ENCODE measurements at regions not wholly inside any gene's neighbourhood (a gene's known extent, or its start where the extent isn't known, plus 50 kb on each side); places are given as distances from the start of the nearest gene placed in this dataset.

GRCh38 chr10:78214955-78215354 is 181.3 kb downstream of the RPS24 start:
- no peak for TF ChIP-seq CTCF (IDR thresholded peaks at IDR 0.05)
- no peak for TF ChIP-seq POLR2A (IDR thresholded peaks at IDR 0.05)
- TF ChIP-seq EP300 (IDR thresholded peaks at IDR 0.05) = no peak
- TF ChIP-seq POLR2AphosphoS5 (IDR thresholded peaks at IDR 0.05) = no peak

All from suprapubic skin (tissue), 4 donors.